Neural progenitor cell (in vitro differentiated cells): ENCODE measurements at regions not wholly inside any gene's neighbourhood (a gene's known extent, or its start where the extent isn't known, plus 50 kb on each side); places are given as distances from the start of the nearest gene placed in this dataset.

ENCODE experiments used
- EZH2 ChIP-seq: fragments of 200-600 bp; sonication (generic); IDR thresholded peaks from 2 replicates; pipeline ENCODE4 v1.6.1; 2017; ENCODE audit warnings: antibody characterized with exemption, mild to moderate bottlenecking, moderate library complexity
- TF ChIP-seq, protein P1 (sequence below): fragments of 200-600 bp; sonication (generic); IDR thresholded peaks from 2 replicates; pipeline ENCODE4 v1.5.1; 2017; ENCODE audit warnings: antibody characterized with exemption, mild to moderate bottlenecking

DNA sequence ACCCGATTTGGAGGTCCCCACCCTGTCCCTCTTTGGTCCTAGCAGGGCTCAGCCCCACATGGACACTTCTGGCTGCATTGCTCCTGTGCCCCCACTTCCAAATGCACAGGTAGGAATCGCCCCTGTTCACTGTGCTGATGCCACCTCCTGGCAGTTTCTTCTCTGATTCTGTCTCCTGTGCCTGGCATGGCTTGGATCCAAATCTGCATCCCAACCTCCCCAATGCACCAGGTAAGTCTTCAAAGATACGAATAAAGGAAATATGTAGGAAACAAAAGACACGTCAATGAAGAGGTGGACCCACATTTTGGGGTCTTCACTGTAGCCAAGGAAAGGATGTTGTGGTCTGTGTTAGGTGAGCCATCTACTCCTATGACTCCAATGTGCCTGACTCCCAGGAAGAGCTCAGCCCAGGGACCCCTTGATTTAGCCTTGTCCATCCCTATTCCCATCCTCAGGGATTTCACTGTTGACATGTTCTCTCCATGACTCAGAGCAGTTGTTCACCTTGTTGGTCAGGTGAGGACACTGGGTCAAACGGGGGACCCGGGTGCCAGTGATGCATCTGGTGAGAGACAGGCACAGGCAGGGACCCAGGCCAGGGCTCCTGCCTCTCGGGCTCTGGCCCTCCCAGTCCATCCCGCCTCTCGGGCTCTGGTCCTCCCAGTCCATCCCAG, 341.8 kb downstream of the CXCL12 start:
- TF ChIP-seq, protein P1, sequence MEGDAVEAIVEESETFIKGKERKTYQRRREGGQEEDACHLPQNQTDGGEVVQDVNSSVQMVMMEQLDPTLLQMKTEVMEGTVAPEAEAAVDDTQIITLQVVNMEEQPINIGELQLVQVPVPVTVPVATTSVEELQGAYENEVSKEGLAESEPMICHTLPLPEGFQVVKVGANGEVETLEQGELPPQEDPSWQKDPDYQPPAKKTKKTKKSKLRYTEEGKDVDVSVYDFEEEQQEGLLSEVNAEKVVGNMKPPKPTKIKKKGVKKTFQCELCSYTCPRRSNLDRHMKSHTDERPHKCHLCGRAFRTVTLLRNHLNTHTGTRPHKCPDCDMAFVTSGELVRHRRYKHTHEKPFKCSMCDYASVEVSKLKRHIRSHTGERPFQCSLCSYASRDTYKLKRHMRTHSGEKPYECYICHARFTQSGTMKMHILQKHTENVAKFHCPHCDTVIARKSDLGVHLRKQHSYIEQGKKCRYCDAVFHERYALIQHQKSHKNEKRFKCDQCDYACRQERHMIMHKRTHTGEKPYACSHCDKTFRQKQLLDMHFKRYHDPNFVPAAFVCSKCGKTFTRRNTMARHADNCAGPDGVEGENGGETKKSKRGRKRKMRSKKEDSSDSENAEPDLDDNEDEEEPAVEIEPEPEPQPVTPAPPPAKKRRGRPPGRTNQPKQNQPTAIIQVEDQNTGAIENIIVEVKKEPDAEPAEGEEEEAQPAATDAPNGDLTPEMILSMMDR = no peak
- no peak for TF ChIP-seq EZH2
